ENCODE measurements at regions not wholly inside any gene's neighbourhood (a gene's known extent, or its start where the extent isn't known, plus 50 kb on each side); places are given as distances from the start of the nearest gene placed in this dataset.

GRCh38 chr17:71283486-71283885 lies 837.3 kb upstream of the SOX9 start:
- no peak overlapping the region for H3K27ac Mint-ChIP-seq (ENCODE audit: unreplicated experiment)
- H3K36me3 Mint-ChIP-seq (ENCODE audit: insufficient read depth, unreplicated experiment): no peaks in the 10 kb centered on the region
- intact Hi-C loops (cut with micrococcal nuclease; ENCODE audit: unreplicated experiment): no loop called here
- no peaks in the 10 kb centered on the region for H3K4me1 Mint-ChIP-seq (ENCODE audit: low read depth, unreplicated experiment)
- no peak overlapping the region for H3K4me3 Mint-ChIP-seq (ENCODE audit: low read depth, unreplicated experiment)
- CTCF ChIA-PET: no interaction called here
- BruUV-seq (replicated peaks): no TSS peak
- peaks cover 2% of the 10 kb centered on the region for H3K9me3 Mint-ChIP-seq (ENCODE audit: low read depth, unreplicated experiment)
- H3K27me3 Mint-ChIP-seq (ENCODE audit: unreplicated experiment): no peaks in the 10 kb centered on the region
- TF ChIP-seq, protein P1, sequence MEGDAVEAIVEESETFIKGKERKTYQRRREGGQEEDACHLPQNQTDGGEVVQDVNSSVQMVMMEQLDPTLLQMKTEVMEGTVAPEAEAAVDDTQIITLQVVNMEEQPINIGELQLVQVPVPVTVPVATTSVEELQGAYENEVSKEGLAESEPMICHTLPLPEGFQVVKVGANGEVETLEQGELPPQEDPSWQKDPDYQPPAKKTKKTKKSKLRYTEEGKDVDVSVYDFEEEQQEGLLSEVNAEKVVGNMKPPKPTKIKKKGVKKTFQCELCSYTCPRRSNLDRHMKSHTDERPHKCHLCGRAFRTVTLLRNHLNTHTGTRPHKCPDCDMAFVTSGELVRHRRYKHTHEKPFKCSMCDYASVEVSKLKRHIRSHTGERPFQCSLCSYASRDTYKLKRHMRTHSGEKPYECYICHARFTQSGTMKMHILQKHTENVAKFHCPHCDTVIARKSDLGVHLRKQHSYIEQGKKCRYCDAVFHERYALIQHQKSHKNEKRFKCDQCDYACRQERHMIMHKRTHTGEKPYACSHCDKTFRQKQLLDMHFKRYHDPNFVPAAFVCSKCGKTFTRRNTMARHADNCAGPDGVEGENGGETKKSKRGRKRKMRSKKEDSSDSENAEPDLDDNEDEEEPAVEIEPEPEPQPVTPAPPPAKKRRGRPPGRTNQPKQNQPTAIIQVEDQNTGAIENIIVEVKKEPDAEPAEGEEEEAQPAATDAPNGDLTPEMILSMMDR (IDR thresholded peaks at IDR 0.05; ENCODE audit: unreplicated experiment): no peak
- no peak for DNase-seq

- no TSS peak for BruUV-seq (replicated peaks)
- H3K36me3 Mint-ChIP-seq (ENCODE audit: insufficient read depth, unreplicated experiment): no peaks in the 10 kb centered on the region
- CTCF ChIA-PET: interaction anchor here (0.5 kb wide), 1 partner anchor 1098 kb away, joined by 3 read pairs; no protein-coding TSS in a partner anchor
- H3K4me3 Mint-ChIP-seq (ENCODE audit: low read depth, unreplicated experiment): no peak overlapping the region
- peaks cover 2% of the 10 kb centered on the region for H3K9me3 Mint-ChIP-seq (ENCODE audit: low read depth, unreplicated experiment)
- H3K27me3 Mint-ChIP-seq (ENCODE audit: unreplicated experiment): no peaks in the 10 kb centered on the region
- no peak for DNase-seq
- intact Hi-C loops (cut with micrococcal nuclease; ENCODE audit: unreplicated experiment): no loop called here
- no peaks in the 10 kb centered on the region for H3K4me1 Mint-ChIP-seq (ENCODE audit: low read depth, unreplicated experiment)
- TF ChIP-seq, protein P1 (IDR thresholded peaks at IDR 0.05; ENCODE audit: unreplicated experiment): no peak
- H3K27ac Mint-ChIP-seq (ENCODE audit: unreplicated experiment): no peak overlapping the region
Observed at GRCh38 chr17:71284032-71284755, 836.6 kb upstream of the SOX9 start.

GRCh38 chr17:71286625-71287024 lies 834.2 kb upstream of the SOX9 start:
- DNase-seq: no peak
- Mint-ChIP-seq H3K27ac (ENCODE audit: unreplicated experiment) (no peak overlapping the region), H3K27me3 (ENCODE audit: unreplicated experiment) (no peaks in the 10 kb centered on the region), H3K36me3 (ENCODE audit: insufficient read depth, unreplicated experiment) (no peaks in the 10 kb centered on the region), H3K4me3 (ENCODE audit: low read depth, unreplicated experiment) (no peak overlapping the region), H3K9me3 (ENCODE audit: low read depth, unreplicated experiment) (peaks cover 2% of the 10 kb centered on the region), H3K4me1 (ENCODE audit: low read depth, unreplicated experiment) (no peaks in the 10 kb centered on the region)
- intact Hi-C loops (cut with micrococcal nuclease; ENCODE audit: unreplicated experiment): no loop called here
- TF ChIP-seq, protein P1 (IDR thresholded peaks at IDR 0.05; ENCODE audit: unreplicated experiment): no peak
- CTCF ChIA-PET: no interaction called here
- no TSS peak for BruUV-seq (replicated peaks)

DNA sequence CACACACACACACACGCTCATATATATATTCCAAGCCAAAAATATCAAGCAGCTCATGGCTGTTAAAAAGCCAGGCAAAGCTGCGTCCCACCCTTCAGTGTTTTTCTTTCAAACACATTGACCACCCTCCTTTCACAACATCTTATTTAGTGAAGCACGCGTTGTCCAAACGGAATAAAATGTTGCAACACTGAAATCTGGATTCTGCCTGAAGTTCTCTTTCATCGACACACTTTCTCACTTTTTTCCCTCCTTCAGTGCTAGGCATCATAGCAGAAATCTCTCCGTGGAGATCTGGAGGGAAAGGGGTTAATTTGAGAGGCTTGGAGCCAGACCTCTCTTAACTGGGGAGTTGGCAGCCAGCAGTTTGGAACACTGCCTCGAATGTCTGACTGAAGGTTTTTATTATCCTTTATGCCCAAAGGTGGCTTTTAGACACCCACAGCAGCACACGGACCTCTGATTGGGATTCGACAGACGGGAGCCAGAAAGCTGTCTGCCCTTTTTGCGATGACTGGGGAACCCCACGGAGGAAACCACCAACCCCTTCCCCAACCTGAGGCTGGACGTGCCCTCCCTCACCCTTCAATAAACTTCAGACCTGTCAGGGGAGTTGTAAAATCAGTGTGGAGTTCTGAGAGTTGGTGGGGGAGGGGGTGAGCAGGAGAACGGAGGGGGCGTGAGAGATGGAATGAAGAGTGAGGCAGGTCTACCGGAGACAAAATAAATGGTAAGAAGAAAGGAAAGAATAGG lies 833.6 kb upstream of the SOX9 start:
- Mint-ChIP-seq H3K36me3 (ENCODE audit: insufficient read depth, unreplicated experiment) (no peaks in the 10 kb centered on the region), H3K4me1 (ENCODE audit: low read depth, unreplicated experiment) (no peaks in the 10 kb centered on the region), H3K4me3 (ENCODE audit: low read depth, unreplicated experiment) (no peak overlapping the region), H3K27ac (ENCODE audit: unreplicated experiment) (no peak overlapping the region), H3K9me3 (ENCODE audit: low read depth, unreplicated experiment) (peaks cover 2% of the 10 kb centered on the region), H3K27me3 (ENCODE audit: unreplicated experiment) (no peaks in the 10 kb centered on the region)
- DNase-seq: no peak
- no TSS peak for BruUV-seq (replicated peaks)
- intact Hi-C loops (cut with micrococcal nuclease; ENCODE audit: unreplicated experiment): no loop called here
- TF ChIP-seq, protein P1 (IDR thresholded peaks at IDR 0.05; ENCODE audit: unreplicated experiment): no peak
- CTCF ChIA-PET: no interaction called here
